ENCODE measurements at regions not wholly inside any gene's neighbourhood (a gene's known extent, or its start where the extent isn't known, plus 50 kb on each side); places are given as distances from the start of the nearest gene placed in this dataset.

- no peak overlapping the region for H3K27ac ChIP-seq (ENCODE audit: extremely low read depth, low read depth, low read length)
- POLR2A ChIA-PET, result no interaction called here
Measured at GRCh38 chr3:153293265-153293664, 131.2 kb downstream of the RAP2B start.

DNA sequence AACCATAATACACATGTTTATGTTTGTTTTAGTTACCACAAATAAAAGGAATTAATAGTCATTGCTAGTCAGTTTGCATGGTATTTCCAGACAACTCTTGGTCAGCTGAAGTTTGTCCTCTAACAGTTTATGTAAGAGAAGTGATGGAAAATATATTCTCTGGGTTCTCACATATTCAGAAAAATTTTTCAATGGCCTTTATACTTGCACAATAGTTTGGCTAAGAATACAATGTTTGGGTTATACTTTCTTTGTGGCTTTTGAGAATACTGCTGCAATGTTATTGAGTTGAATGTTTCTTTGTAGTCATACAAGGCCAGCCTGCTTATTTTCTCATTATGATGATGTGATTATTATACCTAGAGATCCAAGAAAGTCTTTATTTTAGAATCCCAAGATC lies 133.9 kb downstream of the RAP2B start:
- TF ChIP-seq HOXA7 (CRISPR knock-in tag; IDR thresholded peaks at IDR 0.05; ENCODE audit: borderline replicate concordance) (no peak), ZNF555 (tag by site-specific recombination; conservative IDR thresholded peaks at IDR 0.05) (no peak), ZNF701 (tag by site-specific recombination; IDR thresholded peaks at IDR 0.05) (no peak), ZBTB26 (tag by site-specific recombination; optimal IDR thresholded peaks at IDR 0.05) (no peak), IKZF3 (tag by site-specific recombination; IDR thresholded peaks at IDR 0.05) (no peak), ZNF514 (tag by site-specific recombination; IDR thresholded peaks at IDR 0.05) (no peak), ZNF830 (tag by site-specific recombination; IDR thresholded peaks at IDR 0.05; ENCODE audit: low read depth) (no peak), ZNF404 (tag by site-specific recombination; IDR thresholded peaks at IDR 0.05) (no peak)
- TF ChIP-seq, protein P1, sequence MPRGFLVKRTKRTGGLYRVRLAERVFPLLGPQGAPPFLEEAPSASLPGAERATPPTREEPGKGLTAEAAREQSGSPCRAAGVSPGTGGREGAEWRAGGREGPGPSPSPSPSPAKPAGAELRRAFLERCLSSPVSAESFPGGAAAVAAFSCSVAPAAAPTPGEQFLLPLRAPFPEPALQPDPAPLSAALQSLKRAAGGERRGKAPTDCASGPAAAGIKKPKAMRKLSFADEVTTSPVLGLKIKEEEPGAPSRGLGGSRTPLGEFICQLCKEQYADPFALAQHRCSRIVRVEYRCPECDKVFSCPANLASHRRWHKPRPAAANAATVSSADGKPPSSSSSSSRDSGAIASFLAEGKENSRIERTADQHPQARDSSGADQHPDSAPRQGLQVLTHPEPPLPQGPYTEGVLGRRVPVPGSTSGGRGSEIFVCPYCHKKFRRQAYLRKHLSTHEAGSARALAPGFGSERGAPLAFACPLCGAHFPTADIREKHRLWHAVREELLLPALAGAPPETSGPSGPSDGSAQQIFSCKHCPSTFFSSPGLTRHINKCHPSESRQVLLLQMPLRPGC (tag by site-specific recombination; IDR thresholded peaks at IDR 0.05), result no peak
- Histone ChIP-seq H3K4me1 (ENCODE audit: control insufficient read depth, insufficient read depth, low read length) (no peaks in the 10 kb centered on the region), H3K36me3 (ENCODE audit: control insufficient read depth in 2 of 2, insufficient read depth in 1 of 2, low read length in 2 of 2) (no peaks in the 10 kb centered on the region), H3K27ac (ENCODE audit: extremely low read depth, low read depth, low read length) (no peak overlapping the region), H3K9me3 (ENCODE audit: control insufficient read depth, insufficient read depth, low read depth, low read length) (no peaks in the 10 kb centered on the region), H3K4me3 (ENCODE audit: low read depth, low read length) (no peak overlapping the region)
- CTCF ChIA-PET, result no interaction called here
- POLR2A ChIA-PET, result no interaction called here

More at GRCh38 chr3:153293265-153293664, 131.2 kb downstream of the RAP2B start:
- no peak overlapping the region for H3K4me3 ChIP-seq (ENCODE audit: low read depth, low read length)
- H3K9me3 ChIP-seq (ENCODE audit: control insufficient read depth, insufficient read depth, low read depth, low read length), result no peaks in the 10 kb centered on the region
- no peaks in the 10 kb centered on the region for H3K4me1 ChIP-seq (ENCODE audit: control insufficient read depth, insufficient read depth, low read length)
- H3K36me3 ChIP-seq (ENCODE audit: control insufficient read depth in 2 of 2, insufficient read depth in 1 of 2, low read length in 2 of 2), result no peaks in the 10 kb centered on the region
- CTCF ChIA-PET, result no interaction called here
- no peak for TF ChIP-seq ZNF513 (tag by site-specific recombination; IDR thresholded peaks at IDR 0.05)
- TF ChIP-seq, protein P2, sequence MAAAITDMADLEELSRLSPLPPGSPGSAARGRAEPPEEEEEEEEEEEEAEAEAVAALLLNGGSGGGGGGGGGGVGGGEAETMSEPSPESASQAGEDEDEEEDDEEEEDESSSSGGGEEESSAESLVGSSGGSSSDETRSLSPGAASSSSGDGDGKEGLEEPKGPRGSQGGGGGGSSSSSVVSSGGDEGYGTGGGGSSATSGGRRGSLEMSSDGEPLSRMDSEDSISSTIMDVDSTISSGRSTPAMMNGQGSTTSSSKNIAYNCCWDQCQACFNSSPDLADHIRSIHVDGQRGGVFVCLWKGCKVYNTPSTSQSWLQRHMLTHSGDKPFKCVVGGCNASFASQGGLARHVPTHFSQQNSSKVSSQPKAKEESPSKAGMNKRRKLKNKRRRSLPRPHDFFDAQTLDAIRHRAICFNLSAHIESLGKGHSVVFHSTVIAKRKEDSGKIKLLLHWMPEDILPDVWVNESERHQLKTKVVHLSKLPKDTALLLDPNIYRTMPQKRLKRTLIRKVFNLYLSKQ (tag by site-specific recombination; IDR thresholded peaks at IDR 0.05; ENCODE audit: borderline replicate concordance), result no peak
- TF ChIP-seq, protein P3, sequence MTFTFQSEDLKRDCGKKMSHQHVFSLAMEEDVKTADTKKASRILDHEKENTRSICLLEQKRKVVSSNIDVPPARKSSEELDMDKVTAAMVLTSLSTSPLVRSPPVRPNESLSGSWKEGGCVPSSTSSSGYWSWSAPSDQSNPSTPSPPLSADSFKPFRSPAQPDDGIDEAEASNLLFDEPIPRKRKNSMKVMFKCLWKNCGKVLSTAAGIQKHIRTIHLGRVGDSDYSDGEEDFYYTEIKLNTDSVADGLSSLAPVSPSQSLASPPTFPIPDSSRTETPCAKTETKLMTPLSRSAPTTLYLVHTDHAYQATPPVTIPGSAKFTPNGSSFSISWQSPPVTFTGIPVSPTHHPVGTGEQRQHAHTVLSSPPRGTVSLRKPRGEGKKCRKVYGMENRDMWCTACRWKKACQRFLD (tag by site-specific recombination; IDR thresholded peaks at IDR 0.05), result no peak
- TF ChIP-seq ZSCAN4 (tag by site-specific recombination; IDR thresholded peaks at IDR 0.05), result no peak
- TF ChIP-seq ZNF658 (tag by site-specific recombination; IDR thresholded peaks at IDR 0.05), result no peak
- no peak for TF ChIP-seq ZNF426 (tag by site-specific recombination; IDR thresholded peaks at IDR 0.05)
- no peak for TF ChIP-seq ZNF341 (tag by site-specific recombination; IDR thresholded peaks at IDR 0.05; ENCODE audit: low read depth)
- TF ChIP-seq ZNF707 (tag by site-specific recombination; IDR thresholded peaks at IDR 0.05), result no peak
- TF ChIP-seq ZNF2 (tag by site-specific recombination; IDR thresholded peaks at IDR 0.05), result no peak
- no peak for TF ChIP-seq PRDM1 (tag by site-specific recombination; IDR thresholded peaks at IDR 0.05)
- TF ChIP-seq ZNF394 (tag by site-specific recombination; IDR thresholded peaks at IDR 0.05; ENCODE audit: borderline replicate concordance), result no peak
- no peak for TF ChIP-seq BCL11A (tag by site-specific recombination; IDR thresholded peaks at IDR 0.05; ENCODE audit: low read depth)
- TF ChIP-seq ZBTB1 (tag by site-specific recombination; IDR thresholded peaks at IDR 0.05), result no peak
- TF ChIP-seq TRIM28 (IDR thresholded peaks at IDR 0.05; ENCODE audit: borderline replicate concordance, low read length), result no peak
- no peak for TF ChIP-seq EGR2 (tag by site-specific recombination; IDR thresholded peaks at IDR 0.05; ENCODE audit: low read depth)
- TF ChIP-seq ZNF416 (tag by site-specific recombination; IDR thresholded peaks at IDR 0.05), result no peak

Measured in HEK293 (cell line).